ENCODE measurements at regions not wholly inside any gene's neighbourhood (a gene's known extent, or its start where the extent isn't known, plus 50 kb on each side); places are given as distances from the start of the nearest gene placed in this dataset.

GRCh38 chr1:230531103-230531502, 105.0 kb upstream of the PGBD5 start:
- Mint-ChIP-seq H3K27me3 (peaks cover 9 to 27% of the 10 kb centered on the region in 2 donors), H3K36me3 (no peaks in the 10 kb centered on the region), H3K9me3 (peaks cover 7 to 11% (median 8%) of the 10 kb centered on the region in 3 donors), H3K27ac (no peak overlapping the region), H3K4me1 (no peaks in the 10 kb centered on the region), H3K4me3 (no peak overlapping the region)
- Histone ChIP-seq H3K4me3 (ENCODE audit: control insufficient read depth in 1 of 2, extremely low read depth in 1 of 2, low read length in 1 of 2) (no peak overlapping the region), H3K27ac (ENCODE audit: low read length) (no peak overlapping the region), H3K9me3 (no peaks in the 10 kb centered on the region), H3K36me3 (ENCODE audit: control insufficient read depth in 2 of 2, extremely low read depth in 1 of 2, insufficient read depth in 1 of 2, low read length in 1 of 2) (no peaks in the 10 kb centered on the region), H3K27me3 (replicated peaks in 1 of 2; ENCODE audit: control insufficient read depth in 2 of 2, extremely low read depth in 1 of 2, insufficient read depth in 2 of 2, low read length in 1 of 2) (peaks cover 0 to 13% of the 10 kb centered on the region in 2 experiments), H3K4me1 (ENCODE audit: control insufficient read depth in 1 of 2, extremely low read depth in 1 of 2, insufficient read depth in 2 of 2, low read length in 2 of 2) (no peaks in the 10 kb centered on the region)
- DNase-seq (no peak), ATAC-seq (replicated peaks in 1 of 4) (no peak)
- POLR2A ChIA-PET, result no interaction called here
- CTCF ChIA-PET, result no interaction called here

DNA sequence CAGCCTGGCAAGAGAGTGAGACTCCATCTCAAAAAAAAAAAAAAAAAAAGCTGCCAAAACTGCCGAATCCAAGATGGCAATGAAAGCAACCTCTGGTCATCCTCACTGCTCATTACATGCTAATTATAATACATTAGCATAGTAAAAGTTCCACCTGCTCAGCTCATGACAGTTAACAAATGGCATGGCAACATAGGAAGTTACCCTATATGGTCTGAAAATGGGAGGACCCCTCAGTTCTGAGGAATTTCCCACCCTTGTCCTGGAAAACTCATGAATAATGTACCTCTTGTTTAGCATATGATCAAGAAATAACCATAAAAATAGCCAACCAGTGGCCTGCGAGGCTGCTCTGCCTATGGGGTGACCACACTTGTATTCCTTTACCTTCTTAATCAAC, 93.1 kb upstream of the PGBD5 start:
- no peak overlapping the region for H3K4me3 Mint-ChIP-seq
- Histone ChIP-seq H3K36me3 (ENCODE audit: control insufficient read depth in 2 of 2, extremely low read depth in 1 of 2, insufficient read depth in 1 of 2, low read length in 1 of 2) (no peaks in the 10 kb centered on the region), H3K27ac (ENCODE audit: low read length) (no peak overlapping the region), H3K9me3 (no peaks in the 10 kb centered on the region), H3K27me3 (replicated peaks in 1 of 2; ENCODE audit: control insufficient read depth in 2 of 2, extremely low read depth in 1 of 2, insufficient read depth in 2 of 2, low read length in 1 of 2) (peaks cover 3 to 6% of the 10 kb centered on the region in 2 experiments), H3K4me3 (ENCODE audit: control insufficient read depth in 1 of 2, extremely low read depth in 1 of 2, low read length in 1 of 2) (no peak overlapping the region), H3K4me1 (ENCODE audit: control insufficient read depth in 1 of 2, extremely low read depth in 1 of 2, insufficient read depth in 2 of 2, low read length in 2 of 2) (no peaks in the 10 kb centered on the region)
- no peaks in the 10 kb centered on the region for H3K36me3 Mint-ChIP-seq
- WGBS (ENCODE audit: insufficient coverage), result 57% methylated on average over 1 of the region's 2 CpGs
- no peak for DNase-seq
- POLR2A ChIA-PET, result no interaction called here
- H3K27ac Mint-ChIP-seq, result no peak overlapping the region
- H3K9me3 Mint-ChIP-seq, result no peaks in the 10 kb centered on the region
- CTCF ChIA-PET, result no interaction called here
- no peaks in the 10 kb centered on the region for H3K4me1 Mint-ChIP-seq
- no peak for ATAC-seq (replicated peaks in 1 of 4)
- peaks cover 12 to 13% of the 10 kb centered on the region in 2 donors for H3K27me3 Mint-ChIP-seq

GRCh38 chr1:230518511-230518910, 92.4 kb upstream of the PGBD5 start:
- Histone ChIP-seq H3K9me3 (no peaks in the 10 kb centered on the region), H3K27me3 (replicated peaks in 1 of 2; ENCODE audit: control insufficient read depth in 2 of 2, extremely low read depth in 1 of 2, insufficient read depth in 2 of 2, low read length in 1 of 2) (peaks cover 3 to 6% of the 10 kb centered on the region in 2 experiments), H3K36me3 (ENCODE audit: control insufficient read depth in 2 of 2, extremely low read depth in 1 of 2, insufficient read depth in 1 of 2, low read length in 1 of 2) (no peaks in the 10 kb centered on the region), H3K4me1 (ENCODE audit: control insufficient read depth in 1 of 2, extremely low read depth in 1 of 2, insufficient read depth in 2 of 2, low read length in 2 of 2) (no peaks in the 10 kb centered on the region), H3K4me3 (ENCODE audit: control insufficient read depth in 1 of 2, extremely low read depth in 1 of 2, low read length in 1 of 2) (no peak overlapping the region), H3K27ac (ENCODE audit: low read length) (no peak overlapping the region)
- POLR2A ChIA-PET, result no interaction called here
- CTCF ChIA-PET, result no interaction called here
- DNase-seq (no peak), ATAC-seq (replicated peaks in 1 of 4) (no peak)
- no peaks in the 10 kb centered on the region for H3K4me1 Mint-ChIP-seq
- H3K9me3 Mint-ChIP-seq, result peaks cover 0 to 3% (median 0%) of the 10 kb centered on the region in 3 donors
- no peak overlapping the region for H3K27ac Mint-ChIP-seq
- no peak overlapping the region for H3K4me3 Mint-ChIP-seq
- H3K36me3 Mint-ChIP-seq, result no peaks in the 10 kb centered on the region
- peaks cover 5 to 15% of the 10 kb centered on the region in 2 donors for H3K27me3 Mint-ChIP-seq
- no CpG with 5 or more reads among the region's 5 CpGs for WGBS (ENCODE audit: insufficient coverage)

- Histone ChIP-seq H3K4me1 (ENCODE audit: control insufficient read depth in 1 of 2, extremely low read depth in 1 of 2, insufficient read depth in 2 of 2, low read length in 2 of 2) (no peaks in the 10 kb centered on the region), H3K27ac (ENCODE audit: low read length) (no peak overlapping the region), H3K36me3 (ENCODE audit: control insufficient read depth in 2 of 2, extremely low read depth in 1 of 2, insufficient read depth in 1 of 2, low read length in 1 of 2) (no peaks in the 10 kb centered on the region), H3K4me3 (ENCODE audit: control insufficient read depth in 1 of 2, extremely low read depth in 1 of 2, low read length in 1 of 2) (no peak overlapping the region), H3K27me3 (replicated peaks in 1 of 2; ENCODE audit: control insufficient read depth in 2 of 2, extremely low read depth in 1 of 2, insufficient read depth in 2 of 2, low read length in 1 of 2) (peaks cover 3 to 8% of the 10 kb centered on the region in 2 experiments), H3K9me3 (no peaks in the 10 kb centered on the region)
- ATAC-seq (replicated peaks in 1 of 4), result no peak
- Mint-ChIP-seq H3K27ac (no peak overlapping the region), H3K36me3 (no peaks in the 10 kb centered on the region), H3K9me3 (peaks cover 0 to 4% (median 0%) of the 10 kb centered on the region in 3 donors), H3K27me3 (peaks cover 6 to 22% of the 10 kb centered on the region in 2 donors), H3K4me1 (no peaks in the 10 kb centered on the region), H3K4me3 (no peak overlapping the region)
- ChIA-PET CTCF (no interaction called here), POLR2A (no interaction called here)
- DNase-seq, result no peak
- 83% methylated on average over 1 of the region's 2 CpGs for WGBS (ENCODE audit: insufficient coverage)
These were observed 91.7 kb upstream of the PGBD5 start for GRCh38 chr1:230517786-230518185.

- H3K4me1 ChIP-seq (ENCODE audit: control insufficient read depth in 1 of 2, extremely low read depth in 1 of 2, insufficient read depth in 2 of 2, low read length in 2 of 2), result no peaks in the 10 kb centered on the region
- no peaks in the 10 kb centered on the region for H3K36me3 Mint-ChIP-seq
- H3K9me3 Mint-ChIP-seq, result peaks cover 0 to 4% (median 0%) of the 10 kb centered on the region in 3 donors
- peaks cover 8 to 25% of the 10 kb centered on the region in 2 donors for H3K27me3 Mint-ChIP-seq
- H3K27ac ChIP-seq (ENCODE audit: low read length), result no peak overlapping the region
- ChIA-PET CTCF (no interaction called here), POLR2A (no interaction called here)
- H3K36me3 ChIP-seq (ENCODE audit: control insufficient read depth in 2 of 2, extremely low read depth in 1 of 2, insufficient read depth in 1 of 2, low read length in 1 of 2), result no peaks in the 10 kb centered on the region
- no peak overlapping the region for H3K4me3 Mint-ChIP-seq
- no peak for ATAC-seq (replicated peaks in 1 of 4)
- no peaks in the 10 kb centered on the region for H3K4me1 Mint-ChIP-seq
- H3K27me3 ChIP-seq (replicated peaks in 1 of 2; ENCODE audit: control insufficient read depth in 2 of 2, extremely low read depth in 1 of 2, insufficient read depth in 2 of 2, low read length in 1 of 2), result peaks cover 3 to 9% of the 10 kb centered on the region in 2 experiments
- H3K9me3 ChIP-seq, result no peaks in the 10 kb centered on the region
- H3K27ac Mint-ChIP-seq, result no peak overlapping the region
- no peak for DNase-seq
- H3K4me3 ChIP-seq (ENCODE audit: control insufficient read depth in 1 of 2, extremely low read depth in 1 of 2, low read length in 1 of 2), result no peak overlapping the region
- WGBS (ENCODE audit: insufficient coverage), result 93% methylated on average over 7 of the region's 7 CpGs
These were observed 91.2 kb upstream of the PGBD5 start for GRCh38 chr1:230517326-230517725.

GRCh38 chr1:230516889-230517288, 90.8 kb upstream of the PGBD5 start:
- no peak overlapping the region for H3K4me3 ChIP-seq (ENCODE audit: control insufficient read depth in 1 of 2, extremely low read depth in 1 of 2, low read length in 1 of 2)
- peaks cover 3 to 12% of the 10 kb centered on the region in 2 experiments for H3K27me3 ChIP-seq (replicated peaks in 1 of 2; ENCODE audit: control insufficient read depth in 2 of 2, extremely low read depth in 1 of 2, insufficient read depth in 2 of 2, low read length in 1 of 2)
- H3K9me3 ChIP-seq, result no peaks in the 10 kb centered on the region
- H3K4me1 ChIP-seq (ENCODE audit: control insufficient read depth in 1 of 2, extremely low read depth in 1 of 2, insufficient read depth in 2 of 2, low read length in 2 of 2), result no peaks in the 10 kb centered on the region
- CTCF ChIA-PET, result no interaction called here
- DNase-seq (no peak), ATAC-seq (replicated peaks in 1 of 4) (no peak)
- Mint-ChIP-seq H3K4me3 (no peak overlapping the region), H3K4me1 (no peaks in the 10 kb centered on the region), H3K27me3 (peaks cover 8 to 25% of the 10 kb centered on the region in 2 donors), H3K27ac (no peak overlapping the region), H3K36me3 (no peaks in the 10 kb centered on the region), H3K9me3 (peaks cover 0 to 4% (median 0%) of the 10 kb centered on the region in 3 donors)
- H3K27ac ChIP-seq (ENCODE audit: low read length), result no peak overlapping the region
- POLR2A ChIA-PET, result no interaction called here
- no peaks in the 10 kb centered on the region for H3K36me3 ChIP-seq (ENCODE audit: control insufficient read depth in 2 of 2, extremely low read depth in 1 of 2, insufficient read depth in 1 of 2, low read length in 1 of 2)
- 89% methylated on average over 3 of the region's 6 CpGs for WGBS (ENCODE audit: insufficient coverage)

- H3K4me1 Mint-ChIP-seq, result no peaks in the 10 kb centered on the region
- Histone ChIP-seq H3K9me3 (no peaks in the 10 kb centered on the region), H3K4me1 (ENCODE audit: control insufficient read depth in 1 of 2, extremely low read depth in 1 of 2, insufficient read depth in 2 of 2, low read length in 2 of 2) (no peaks in the 10 kb centered on the region), H3K27me3 (replicated peaks in 1 of 2; ENCODE audit: control insufficient read depth in 2 of 2, extremely low read depth in 1 of 2, insufficient read depth in 2 of 2, low read length in 1 of 2) (peaks cover 3 to 13% of the 10 kb centered on the region in 2 experiments), H3K36me3 (ENCODE audit: control insufficient read depth in 2 of 2, extremely low read depth in 1 of 2, insufficient read depth in 1 of 2, low read length in 1 of 2) (no peaks in the 10 kb centered on the region), H3K4me3 (ENCODE audit: control insufficient read depth in 1 of 2, extremely low read depth in 1 of 2, low read length in 1 of 2) (no peak overlapping the region), H3K27ac (ENCODE audit: low read length) (no peak overlapping the region)
- POLR2A ChIA-PET, result no interaction called here
- ATAC-seq (replicated peaks in 1 of 4) (no peak), DNase-seq (no peak)
- H3K9me3 Mint-ChIP-seq, result peaks cover 0 to 4% (median 0%) of the 10 kb centered on the region in 3 donors
- WGBS (ENCODE audit: insufficient coverage), result 67% methylated on average over 3 of the region's 9 CpGs
- CTCF ChIA-PET, result no interaction called here
- H3K4me3 Mint-ChIP-seq, result no peak overlapping the region
- H3K27me3 Mint-ChIP-seq, result peaks cover 8 to 29% of the 10 kb centered on the region in 2 donors
- H3K27ac Mint-ChIP-seq, result no peak overlapping the region
- H3K36me3 Mint-ChIP-seq, result no peaks in the 10 kb centered on the region
These were observed 89.5 kb upstream of the PGBD5 start for GRCh38 chr1:230515451-230516145.
